H1 (cell line): ENCODE measurements at regions not wholly inside any gene's neighbourhood (a gene's known extent, or its start where the extent isn't known, plus 50 kb on each side); places are given as distances from the start of the nearest gene placed in this dataset.

Experiments used
- CTCF ChIA-PET: fragments of 300-600 bp; sonication (Branson Sonifier 250); formaldehyde crosslinking; loops from one replicate; lab custom pipeline; 2021; ENCODE audit not compliant: partially characterized antibody; lab: Charles Lee
- POLR2A ChIA-PET: fragments of 300-600 bp; sonication (Branson Sonifier 250); formaldehyde crosslinking; loops from one replicate; lab custom pipeline; 2021; ENCODE audit warnings: inconsistent platforms; ENCODE audit not compliant: partially characterized antibody; lab: Charles Lee
- DNase-seq, 2 experiments: peaks; one replicate each; pipeline versions ENCODE4 v3.0.0 to v3.0.0-alpha.2; 2010 to 2022; ENCODE audit warnings: low spot score in 2 of 2, low read depth in 1 of 2, mixed read lengths in 1 of 2
- FAIRE-seq: peaks from 2 replicates; lab custom pipeline; 2011; peaks lifted over from hg19 to GRCh38; lab: Jason Lieb, UNC
- H2AFZ ChIP-seq: 2 replicates; pipeline ENCODE4 v1.8.1; 2012; ENCODE audit warnings: low read length, inconsistent platforms
- H2AK5ac ChIP-seq: 2 replicates; pipeline ENCODE4 v1.6.1; 2013; ENCODE audit warnings: low read depth, low read length
- H2BK120ac ChIP-seq: replicated peaks from 2 replicates; pipeline ENCODE3; 2013; ENCODE audit warnings: low read depth, low read length, inconsistent platforms
- H2BK12ac ChIP-seq: 2 replicates; pipeline ENCODE4 v1.6.1; 2013; ENCODE audit warnings: low read depth, low read length
- H2BK15ac ChIP-seq: 2 replicates; pipeline ENCODE4 v1.6.1; 2013; ENCODE audit warnings: low read length
- H2BK20ac ChIP-seq: 2 replicates; pipeline ENCODE4 v1.6.1; 2013; ENCODE audit warnings: low read length
- H2BK5ac ChIP-seq: 2 replicates; pipeline ENCODE4 v1.6.1; 2013; ENCODE audit warnings: low read depth, low read length
- H3K14ac ChIP-seq: 2 replicates; pipeline ENCODE4 v1.6.1; 2013; ENCODE audit warnings: inconsistent platforms; ENCODE audit not compliant: insufficient read length
- H3K18ac ChIP-seq: 2 replicates; pipeline ENCODE4 v1.6.1; 2013; ENCODE audit warnings: low read length; ENCODE audit errors: extremely low read depth
- H3K23ac ChIP-seq: 2 replicates; pipeline ENCODE4 v1.6.1; 2013; ENCODE audit warnings: inconsistent platforms; ENCODE audit not compliant: insufficient read length
- H3K23me2 ChIP-seq: 2 replicates; pipeline ENCODE4 v1.6.1; 2013; ENCODE audit warnings: low read depth, low read length
- H3K27ac ChIP-seq: 2 replicates; pipeline ENCODE4 v1.6.1; 2011; ENCODE audit warnings: low read depth, low read length, inconsistent platforms
- H3K27me3 ChIP-seq, 4 experiments: replicated peaks in 1 of 4; 1 replicate in 1 of 4; 2 replicates in 3 of 4; pipeline versions ENCODE4 v1.6.1 to v1.8.1; 2011 to 2013; ENCODE audit warnings: low read length in 3 of 4, mild to moderate bottlenecking in 3 of 4, inconsistent platforms in 2 of 4, mixed read lengths in 2 of 4, moderate library complexity in 1 of 4; ENCODE audit not compliant: control insufficient read depth in 3 of 4, insufficient read depth in 3 of 4; ENCODE audit errors: extremely low read depth in 1 of 4
- H3K36me3 ChIP-seq, 4 experiments: 2 replicates each; pipeline versions ENCODE4 v1.6.1 to v1.8.1; 2011 to 2013; ENCODE audit warnings: mild to moderate bottlenecking in 4 of 4, low read length in 3 of 4, moderate library complexity in 2 of 4, control low read depth in 1 of 4, inconsistent platforms in 1 of 4; ENCODE audit not compliant: insufficient read depth in 4 of 4, control insufficient read depth in 2 of 4
- H3K4ac ChIP-seq: replicated peaks from 2 replicates; pipeline ENCODE3; 2013; ENCODE audit warnings: low read length, low read depth, mixed read lengths, inconsistent platforms; ENCODE audit not compliant: insufficient read length
- H3K4me1 ChIP-seq, 4 experiments: replicated peaks in 1 of 4; 1 replicate in 1 of 4; 2 replicates in 3 of 4; pipeline versions ENCODE4 v1.6.1 to v1.8.1; 2011 to 2013; ENCODE audit warnings: low read length in 3 of 4, inconsistent platforms in 2 of 4, mixed read lengths in 1 of 4; ENCODE audit not compliant: insufficient read depth in 4 of 4, control insufficient read depth in 3 of 4
- H3K4me2 ChIP-seq, 2 experiments: 2 replicates each; pipeline versions ENCODE4 v1.6.1 to v1.8.1; 2011 to 2013; ENCODE audit warnings: low read depth in 2 of 2, low read length in 2 of 2, control low read depth in 1 of 2, inconsistent platforms in 1 of 2, mild to moderate bottlenecking in 1 of 2; ENCODE audit not compliant: insufficient read depth in 1 of 2
- H3K4me3 ChIP-seq, 4 experiments: fragments of 200-600, 300-600 bp in 1 of 4; sonication (generic), shearing (Covaris generic), sonication (Bioruptor Twin) in 1 of 4; 2 replicates each; pipeline versions ENCODE4 v1.5.1 to v1.8.1; 2011 to 2016; ENCODE audit warnings: low read length in 4 of 4, low read depth in 3 of 4, control low read depth in 2 of 4, inconsistent platforms in 2 of 4, mild to moderate bottlenecking in 2 of 4, mixed read lengths in 1 of 4, moderate library complexity in 1 of 4; ENCODE audit not compliant: insufficient read depth in 2 of 4; ENCODE audit errors: extremely low read depth in 1 of 4
- H3K56ac ChIP-seq: replicated peaks from 2 replicates; pipeline ENCODE3; 2013; ENCODE audit warnings: low read depth, mild to moderate bottlenecking, mixed read lengths, low read length, inconsistent platforms; ENCODE audit not compliant: insufficient read length
- H3K79me1 ChIP-seq: 2 replicates; pipeline ENCODE4 v1.6.1; 2013; ENCODE audit warnings: low read depth, low read length, control low read depth
- H3K79me2 ChIP-seq, 2 experiments: 2 replicates each; pipeline versions ENCODE4 v1.6.1 to v1.8.1; 2012 to 2013; ENCODE audit warnings: low read length in 2 of 2, mild to moderate bottlenecking in 2 of 2, inconsistent platforms in 1 of 2; ENCODE audit not compliant: insufficient read depth in 2 of 2, control insufficient read depth in 1 of 2
- H3K9ac ChIP-seq, 4 experiments: replicated peaks in 1 of 4; 1 replicate in 1 of 4; 2 replicates in 3 of 4; pipeline versions ENCODE4 v1.6.1 to v1.8.1; 2011 to 2013; ENCODE audit warnings: low read depth in 3 of 4, low read length in 3 of 4, control low read depth in 2 of 4, mild to moderate bottlenecking in 2 of 4, moderate library complexity in 2 of 4, inconsistent platforms in 1 of 4; ENCODE audit errors: extremely low read depth in 1 of 4
- H3K9me3 ChIP-seq, 2 experiments: 2 replicates each; pipeline versions ENCODE4 v1.6.1 to v1.8.1; 2012 to 2013; ENCODE audit warnings: mild to moderate bottlenecking in 2 of 2, moderate library complexity in 2 of 2, control low read depth in 1 of 2, inconsistent platforms in 1 of 2, low read depth in 1 of 2, low read length in 1 of 2, mixed read lengths in 1 of 2; ENCODE audit not compliant: insufficient read depth in 2 of 2
- H4K20me1 ChIP-seq, 2 experiments: replicated peaks in 1 of 2; 2 replicates each; pipeline versions ENCODE3 to v1.8.1; 2011 to 2013; ENCODE audit warnings: inconsistent platforms in 2 of 2, low read length in 2 of 2, mild to moderate bottlenecking in 1 of 2; ENCODE audit not compliant: insufficient read depth in 2 of 2, control insufficient read depth in 1 of 2
- H4K5ac ChIP-seq: 2 replicates; pipeline ENCODE4 v1.6.1; 2013; ENCODE audit warnings: low read length, low read depth, mixed read lengths, inconsistent platforms; ENCODE audit not compliant: insufficient read length
- H4K8ac ChIP-seq: 2 replicates; pipeline ENCODE4 v1.8.0; 2013; ENCODE audit warnings: mild to moderate bottlenecking, moderate library complexity, low read length, inconsistent platforms; ENCODE audit not compliant: insufficient read depth; ENCODE audit errors: extremely low read depth
- H4K91ac ChIP-seq: replicated peaks from 2 replicates; pipeline ENCODE3; 2013; ENCODE audit warnings: low read length, mixed read lengths, inconsistent platforms; ENCODE audit not compliant: insufficient read length
- CHD1 ChIP-seq: IDR thresholded peaks from 2 replicates; pipeline ENCODE4 v1.6.1; 2012; ENCODE audit warnings: low read depth, low read length, improper control_type of control experiment
- EZH2 ChIP-seq: fragments of 200-600 bp; sonication (generic); IDR thresholded peaks from 2 replicates; pipeline ENCODE4 v1.7.1; 2012; ENCODE audit warnings: low read depth, mild to moderate bottlenecking, moderate library complexity, low read length, inconsistent platforms; ENCODE audit not compliant: severe bottlenecking
- FOSL1 ChIP-seq: IDR thresholded peaks from 2 replicates; pipeline ENCODE4 v1.6.1; 2011; ENCODE audit warnings: mild to moderate bottlenecking, low read depth, low read length, moderate library complexity; ENCODE audit not compliant: insufficient read depth
- JUN ChIP-seq: IDR thresholded peaks from 2 replicates; pipeline ENCODE4 v1.6.1; 2011; ENCODE audit warnings: low read depth, mild to moderate bottlenecking, improper control_type of control experiment, low read length
- JUND ChIP-seq: IDR thresholded peaks from 2 replicates; pipeline ENCODE4 v1.6.1; 2011; ENCODE audit warnings: mild to moderate bottlenecking, improper control_type of control experiment, low read length
- KDM1A ChIP-seq: fragments of 200-600, 300-600 bp; sonication (generic); IDR thresholded peaks from 2 replicates; pipeline ENCODE4 v1.7.1; 2016; ENCODE audit warnings: mild to moderate bottlenecking, low read length, borderline replicate concordance
- KDM5A ChIP-seq: fragments of 200-600 bp; IDR thresholded peaks from 2 replicates; pipeline ENCODE4 v1.7.1; 2012; ENCODE audit warnings: mild to moderate bottlenecking, low read length, inconsistent platforms, mixed read lengths
- NANOG ChIP-seq: IDR thresholded peaks from 2 replicates; pipeline ENCODE4 v1.6.1; 2011; ENCODE audit warnings: low read length, low read depth, mild to moderate bottlenecking, inconsistent platforms; ENCODE audit not compliant: insufficient read depth, poor library complexity, severe bottlenecking
- RBBP5 ChIP-seq: IDR thresholded peaks from 2 replicates; pipeline ENCODE4 v1.7.1; 2012; ENCODE audit warnings: low read depth, mild to moderate bottlenecking, inconsistent platforms, low read length, moderate library complexity, borderline replicate concordance
- TBP ChIP-seq: IDR thresholded peaks from 2 replicates; pipeline ENCODE4 v1.6.1; 2011; ENCODE audit warnings: low read depth, low read length, improper control_type of control experiment
- YY1 ChIP-seq: IDR thresholded peaks from 2 replicates; pipeline ENCODE4 v1.6.1; 2011; ENCODE audit warnings: low read depth, mild to moderate bottlenecking, low read length
- ZNF274 ChIP-seq: IDR thresholded peaks from 2 replicates; pipeline ENCODE4 v1.7.0; 2012; ENCODE audit warnings: low read length, borderline replicate concordance; ENCODE audit errors: extremely low read depth
- WGBS, 2 experiments: shearing (Covaris generic) in 1 of 2; methylation state at CpG; one replicate each; pipeline versions ENCODE4 v1.1.6 to v1.1.7; 2013 to 2015; ENCODE audit warnings: low lambda C conversion rate in 2 of 2, mixed read lengths in 2 of 2, inconsistent platforms in 1 of 2, low coverage in 1 of 2, missing lambda C conversion rate in 1 of 2; ENCODE audit not compliant: insufficient replicate concordance in 2 of 2, insufficient coverage in 1 of 2, insufficient read length in 1 of 2; ENCODE audit errors: extremely low coverage in 1 of 2, missing lambda C conversion rate in 1 of 2; 5-methylcytosine and 5-hydroxymethylcytosine counted together
- TF ChIP-seq, protein P1 (sequence below): IDR thresholded peaks from 2 replicates; pipeline ENCODE4 v1.6.1; 2011; ENCODE audit warnings: low read depth, mild to moderate bottlenecking, low read length; ENCODE audit not compliant: insufficient read depth
- TF ChIP-seq, protein P2 (sequence below): IDR thresholded peaks from 2 replicates; pipeline ENCODE4 v1.6.1; 2011; ENCODE audit warnings: low read length, improper control_type of control experiment

DNA sequence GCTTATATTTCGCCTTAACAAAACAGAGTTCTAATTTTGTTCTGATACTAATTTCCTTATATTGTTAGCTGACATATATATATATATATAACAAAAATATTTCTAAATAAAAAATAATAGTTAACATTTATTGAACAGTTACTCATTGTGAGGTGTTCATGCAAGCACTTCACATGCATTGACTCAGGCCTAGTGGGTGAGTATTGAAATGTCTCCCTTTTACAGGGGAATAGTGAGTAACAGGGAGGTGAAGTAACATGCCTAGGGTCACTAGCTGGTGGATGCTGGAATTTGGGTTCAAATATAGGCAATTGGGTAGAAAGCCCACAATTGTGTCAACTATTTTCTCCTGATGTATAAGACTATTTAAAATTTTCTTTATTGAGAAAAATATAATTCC lies 102.6 kb upstream of the ZPLD1 start:
- H4K91ac ChIP-seq: no peak overlapping the region
- H3K9me3 ChIP-seq: no peaks in the 10 kb centered on the region
- FAIRE-seq (no peak), DNase-seq (no peak)
- no peak overlapping the region for H3K23ac ChIP-seq
- H3K36me3 ChIP-seq: no peaks in the 10 kb centered on the region
- H3K4ac ChIP-seq: no peak overlapping the region
- 79% methylated on average over 1 of the region's 1 CpG; no CpG with 5 or more reads in 1 of the 2 experiments for WGBS, 2 experiments
- no peak overlapping the region for H4K5ac ChIP-seq
- no peak overlapping the region for H2AFZ ChIP-seq
- no peak overlapping the region for H2AK5ac ChIP-seq
- CTCF ChIA-PET: interaction anchor here (0.6 kb wide), 1 partner anchor 107 kb away, joined by 3 read pairs; no protein-coding TSS in a partner anchor
- no peak overlapping the region for H2BK12ac ChIP-seq
- H3K79me2 ChIP-seq: no peaks in the 10 kb centered on the region
- no peak overlapping the region for H3K9ac ChIP-seq
- H2BK20ac ChIP-seq: no peak overlapping the region
- no peaks in the 10 kb centered on the region for H3K27me3 ChIP-seq
- no peaks in the 10 kb centered on the region for H3K79me1 ChIP-seq
- H3K27ac ChIP-seq: no peak overlapping the region
- no peak overlapping the region for H2BK120ac ChIP-seq
- H3K23me2 ChIP-seq: no peaks in the 10 kb centered on the region
- H3K56ac ChIP-seq: no peak overlapping the region
- no peak overlapping the region for H3K4me2 ChIP-seq
- H4K8ac ChIP-seq: no peak overlapping the region
- no peak overlapping the region for H2BK15ac ChIP-seq
- no peaks in the 10 kb centered on the region for H3K4me1 ChIP-seq
- no peak overlapping the region for H3K18ac ChIP-seq
- no peak overlapping the region for H2BK5ac ChIP-seq
- H3K4me3 ChIP-seq: no peak overlapping the region
- no peaks in the 10 kb centered on the region for H4K20me1 ChIP-seq
- POLR2A ChIA-PET: no interaction called here
- H3K14ac ChIP-seq: no peak overlapping the region
- no peak for TF ChIP-seq NANOG
- no peak for TF ChIP-seq FOSL1
- no peak for TF ChIP-seq KDM1A
- TF ChIP-seq JUN: no peak
- no peak for TF ChIP-seq YY1
- TF ChIP-seq TBP: no peak
- TF ChIP-seq ZNF274: no peak
- no peak for TF ChIP-seq JUND
- no peak for TF ChIP-seq KDM5A
- TF ChIP-seq CHD1: no peak
- TF ChIP-seq, protein P1, sequence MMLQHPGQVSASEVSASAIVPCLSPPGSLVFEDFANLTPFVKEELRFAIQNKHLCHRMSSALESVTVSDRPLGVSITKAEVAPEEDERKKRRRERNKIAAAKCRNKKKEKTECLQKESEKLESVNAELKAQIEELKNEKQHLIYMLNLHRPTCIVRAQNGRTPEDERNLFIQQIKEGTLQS: no peak
- no peak for TF ChIP-seq EZH2
- no peak for TF ChIP-seq RBBP5
- TF ChIP-seq, protein P2, sequence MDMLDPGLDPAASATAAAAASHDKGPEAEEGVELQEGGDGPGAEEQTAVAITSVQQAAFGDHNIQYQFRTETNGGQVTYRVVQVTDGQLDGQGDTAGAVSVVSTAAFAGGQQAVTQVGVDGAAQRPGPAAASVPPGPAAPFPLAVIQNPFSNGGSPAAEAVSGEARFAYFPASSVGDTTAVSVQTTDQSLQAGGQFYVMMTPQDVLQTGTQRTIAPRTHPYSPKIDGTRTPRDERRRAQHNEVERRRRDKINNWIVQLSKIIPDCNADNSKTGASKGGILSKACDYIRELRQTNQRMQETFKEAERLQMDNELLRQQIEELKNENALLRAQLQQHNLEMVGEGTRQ: no peak
